ENCODE measurements at regions not wholly inside any gene's neighbourhood (a gene's known extent, or its start where the extent isn't known, plus 50 kb on each side); places are given as distances from the start of the nearest gene placed in this dataset.

DNA sequence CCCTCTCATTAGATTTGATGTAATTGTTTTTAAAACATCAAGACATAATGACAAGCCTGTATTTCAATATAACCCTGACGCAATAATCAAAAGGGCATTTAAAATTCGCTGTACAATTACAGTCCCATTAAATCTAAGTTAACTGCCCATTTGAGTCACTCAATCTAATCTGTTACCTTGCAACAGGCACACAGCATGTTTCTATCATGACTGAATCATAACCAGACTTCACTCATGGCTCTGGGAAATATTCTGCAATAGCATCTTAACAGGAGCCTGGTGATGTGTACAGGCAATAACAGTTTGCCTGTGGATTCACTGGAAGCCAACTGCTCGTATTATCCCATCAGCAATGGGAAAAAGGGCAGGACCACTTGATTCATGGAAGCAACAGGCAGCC lies 142.3 kb upstream of the NCKAP5 start:
- ChIA-PET POLR2A (no interaction called here), CTCF (no interaction called here)
- Histone ChIP-seq H3K9me3 (ENCODE audit: control extremely low read depth in 1 of 3, control insufficient read depth in 2 of 3, insufficient read depth in 1 of 3, low read length in 2 of 3) (peaks cover 0 to 8% (median 0%) of the 10 kb centered on the region in 3 donors), H3K4me2 (replicated peaks; ENCODE audit: low read depth, low read length, poor library complexity, severe bottlenecking) (no peak overlapping the region), H3K79me2 (ENCODE audit: control insufficient read depth, insufficient read depth, low read length) (no peaks in the 10 kb centered on the region), H3K27me3 (replicated peaks in 1 of 4; ENCODE audit: control extremely low read depth in 1 of 4, control insufficient read depth in 3 of 4, insufficient read depth in 4 of 4, low read length in 3 of 4) (no peaks in the 10 kb centered on the region), H3K9ac (ENCODE audit: low read length) (no peak overlapping the region), H3K4me3 (ENCODE audit: control extremely low read depth in 1 of 5, extremely low read depth in 1 of 5, insufficient read depth in 1 of 5, low read depth in 2 of 5, low read length in 4 of 5) (no peak overlapping the region), H2AFZ (ENCODE audit: insufficient read depth, low read depth, low read length, poor library complexity, severe bottlenecking) (no peak overlapping the region), H3K4me1 (ENCODE audit: control insufficient read depth in 2 of 2, insufficient read depth in 2 of 2, low read length in 2 of 2) (no peaks in the 10 kb centered on the region), H4K20me1 (ENCODE audit: control insufficient read depth, insufficient read depth, low read length, poor library complexity, severe bottlenecking) (no peaks in the 10 kb centered on the region), H3K27ac (ENCODE audit: low read length in 2 of 2) (no peak overlapping the region), H3K36me3 (replicated peaks in 1 of 2; ENCODE audit: control extremely low read depth in 1 of 2, control insufficient read depth in 1 of 2, extremely low read depth in 1 of 2, insufficient read depth in 2 of 2, low read length in 1 of 2) (no peaks in the 10 kb centered on the region)
- 82% methylated on average over 3 of the region's 3 CpGs for WGBS (ENCODE audit: insufficient coverage)
- H3K27me3 Mint-ChIP-seq: peaks cover 9% of the 10 kb centered on the region
- no peak for TF ChIP-seq EZH2 (IDR thresholded peaks at IDR 0.05; ENCODE audit: borderline replicate concordance, insufficient read depth, low read depth, low read length, poor library complexity, severe bottlenecking)
- TF ChIP-seq, protein P1, sequence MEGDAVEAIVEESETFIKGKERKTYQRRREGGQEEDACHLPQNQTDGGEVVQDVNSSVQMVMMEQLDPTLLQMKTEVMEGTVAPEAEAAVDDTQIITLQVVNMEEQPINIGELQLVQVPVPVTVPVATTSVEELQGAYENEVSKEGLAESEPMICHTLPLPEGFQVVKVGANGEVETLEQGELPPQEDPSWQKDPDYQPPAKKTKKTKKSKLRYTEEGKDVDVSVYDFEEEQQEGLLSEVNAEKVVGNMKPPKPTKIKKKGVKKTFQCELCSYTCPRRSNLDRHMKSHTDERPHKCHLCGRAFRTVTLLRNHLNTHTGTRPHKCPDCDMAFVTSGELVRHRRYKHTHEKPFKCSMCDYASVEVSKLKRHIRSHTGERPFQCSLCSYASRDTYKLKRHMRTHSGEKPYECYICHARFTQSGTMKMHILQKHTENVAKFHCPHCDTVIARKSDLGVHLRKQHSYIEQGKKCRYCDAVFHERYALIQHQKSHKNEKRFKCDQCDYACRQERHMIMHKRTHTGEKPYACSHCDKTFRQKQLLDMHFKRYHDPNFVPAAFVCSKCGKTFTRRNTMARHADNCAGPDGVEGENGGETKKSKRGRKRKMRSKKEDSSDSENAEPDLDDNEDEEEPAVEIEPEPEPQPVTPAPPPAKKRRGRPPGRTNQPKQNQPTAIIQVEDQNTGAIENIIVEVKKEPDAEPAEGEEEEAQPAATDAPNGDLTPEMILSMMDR (IDR thresholded peaks at IDR 0.05): no peak
- no peak for ATAC-seq (ENCODE audit: low read depth)
- H3K4me1 Mint-ChIP-seq: no peaks in the 10 kb centered on the region
- intact Hi-C loops (cut with micrococcal nuclease): no loop called here
- no peak overlapping the region for H3K4me3 Mint-ChIP-seq
- H3K9me3 Mint-ChIP-seq (ENCODE audit: insufficient read depth): peaks cover 4% of the 10 kb centered on the region
- DNase-seq: no peak
- H3K27ac Mint-ChIP-seq: no peak overlapping the region

DNA sequence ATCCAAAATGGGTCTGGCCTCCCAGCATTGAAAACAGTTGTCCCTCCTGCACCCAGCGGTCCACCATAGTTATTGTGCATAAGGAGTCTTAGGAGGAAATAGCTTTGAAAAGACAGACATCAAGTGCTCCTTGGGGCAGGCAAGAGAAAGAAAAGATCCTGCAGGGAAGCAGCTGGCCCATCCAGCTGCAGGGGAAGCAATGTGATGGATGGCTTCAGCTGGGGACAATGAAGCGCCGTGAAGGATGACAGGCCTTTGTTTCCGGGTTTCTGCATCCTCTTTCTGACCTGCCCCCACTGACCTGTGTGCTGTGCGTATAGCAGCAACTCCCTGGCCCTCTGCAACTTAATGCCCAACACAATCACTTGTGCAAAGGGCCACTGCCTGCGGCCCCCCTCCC lies 142.9 kb upstream of the NCKAP5 start:
- intact Hi-C loops (cut with micrococcal nuclease): no loop called here
- no peaks in the 10 kb centered on the region for H3K4me1 ChIP-seq (ENCODE audit: control insufficient read depth in 2 of 2, insufficient read depth in 2 of 2, low read length in 2 of 2)
- no peak overlapping the region for H3K4me3 ChIP-seq (ENCODE audit: control extremely low read depth in 1 of 5, extremely low read depth in 1 of 5, insufficient read depth in 1 of 5, low read depth in 2 of 5, low read length in 4 of 5)
- ChIA-PET CTCF (no interaction called here), POLR2A (no interaction called here)
- no peak overlapping the region for H3K4me3 Mint-ChIP-seq
- no peaks in the 10 kb centered on the region for H3K27me3 ChIP-seq (replicated peaks in 1 of 4; ENCODE audit: control extremely low read depth in 1 of 4, control insufficient read depth in 3 of 4, insufficient read depth in 4 of 4, low read length in 3 of 4)
- 37% methylated on average over 5 of the region's 6 CpGs for WGBS (ENCODE audit: insufficient coverage)
- H3K4me1 Mint-ChIP-seq: no peaks in the 10 kb centered on the region
- H3K9ac ChIP-seq (ENCODE audit: low read length): no peak overlapping the region
- H3K27me3 Mint-ChIP-seq: peaks cover 9% of the 10 kb centered on the region
- H3K79me2 ChIP-seq (ENCODE audit: control insufficient read depth, insufficient read depth, low read length): no peaks in the 10 kb centered on the region
- H3K9me3 ChIP-seq (ENCODE audit: control extremely low read depth in 1 of 3, control insufficient read depth in 2 of 3, insufficient read depth in 1 of 3, low read length in 2 of 3): peaks cover 0 to 8% (median 0%) of the 10 kb centered on the region in 3 donors
- DNase-seq (no peak), ATAC-seq (ENCODE audit: low read depth) (no peak)
- H4K20me1 ChIP-seq (ENCODE audit: control insufficient read depth, insufficient read depth, low read length, poor library complexity, severe bottlenecking): no peaks in the 10 kb centered on the region
- TF ChIP-seq EZH2 (IDR thresholded peaks at IDR 0.05; ENCODE audit: borderline replicate concordance, insufficient read depth, low read depth, low read length, poor library complexity, severe bottlenecking): no peak
- TF ChIP-seq, protein P1 (IDR thresholded peaks at IDR 0.05): no peak
- no peak overlapping the region for H2AFZ ChIP-seq (ENCODE audit: insufficient read depth, low read depth, low read length, poor library complexity, severe bottlenecking)
- no peak overlapping the region for H3K27ac ChIP-seq (ENCODE audit: low read length in 2 of 2)
- no peak overlapping the region for H3K27ac Mint-ChIP-seq
- H3K36me3 ChIP-seq (replicated peaks in 1 of 2; ENCODE audit: control extremely low read depth in 1 of 2, control insufficient read depth in 1 of 2, extremely low read depth in 1 of 2, insufficient read depth in 2 of 2, low read length in 1 of 2): no peaks in the 10 kb centered on the region
- no peak overlapping the region for H3K4me2 ChIP-seq (replicated peaks; ENCODE audit: low read depth, low read length, poor library complexity, severe bottlenecking)
- peaks cover 4% of the 10 kb centered on the region for H3K9me3 Mint-ChIP-seq (ENCODE audit: insufficient read depth)
